Right lobe of liver (tissue), 4 donors: ENCODE measurements at regions not wholly inside any gene's neighbourhood (a gene's known extent, or its start where the extent isn't known, plus 50 kb on each side); places are given as distances from the start of the nearest gene placed in this dataset.

Source experiments
- CTCF ChIP-seq, 4 donors: fragments of 200-600 bp in 3 of 4; fragments of 450-650 bp in 1 of 4; IDR thresholded peaks; one replicate each; pipeline versions ENCODE4 v1.5.1 to v1.8.0; 2016 to 2022; ENCODE audit warnings: antibody characterized with exemption in 4 of 4, mild to moderate bottlenecking in 2 of 4
- POLR2A ChIP-seq: fragments of 450-650 bp; IDR thresholded peaks from one replicate; pipeline ENCODE4 v1.6.1; 2017; ENCODE audit warnings: antibody characterized with exemption, mild to moderate bottlenecking
- donor health status: DM: no; HTN: no; CAD: no.
- donor health status: DM: no; HTN: no; CAD: no.
- donor health status: DM: no; HTN: yes; CAD: no.

GRCh38 chr5:124905256-124906130, 159.1 kb upstream of the ZNF608 start:
- no peak for TF ChIP-seq CTCF (IDR thresholded peaks at IDR 0.05)
- TF ChIP-seq POLR2A, result no peak
